Liver (tissue), 7 donors: ENCODE measurements at regions not wholly inside any gene's neighbourhood (a gene's known extent, or its start where the extent isn't known, plus 50 kb on each side); places are given as distances from the start of the nearest gene placed in this dataset.
"Not testable (repeated sequence)": the region's sequence is repeated elsewhere in the genome, so short reads cannot be mapped to it uniquely, and the experiment has no call there.

Experiments used
- DNase-seq: peaks from one replicate; pipeline ENCODE4 v3.0.0-alpha.2; 2017; ENCODE audit warnings: low spot score
- H3K27ac ChIP-seq, 2 donors: one replicate each; pipeline ENCODE4 v1.7.0; 2013; ENCODE audit warnings: inconsistent platforms in 2 of 2, low read length in 2 of 2, control low read depth in 1 of 2, low read depth in 1 of 2, mild to moderate bottlenecking in 1 of 2
- H3K27me3 ChIP-seq, 4 donors: one replicate each; pipeline versions ENCODE4 v1.6.1 to v1.7.0; 2013; ENCODE audit warnings: low read length in 3 of 4, inconsistent platforms in 1 of 4, mild to moderate bottlenecking in 1 of 4, moderate library complexity in 1 of 4; ENCODE audit not compliant: control insufficient read depth in 4 of 4, insufficient read depth in 4 of 4
- H3K36me3 ChIP-seq, 4 donors: one replicate each; pipeline versions ENCODE4 v1.6.1 to v1.7.0; 2013; ENCODE audit warnings: low read length in 3 of 4, mild to moderate bottlenecking in 3 of 4, low read depth in 1 of 4, moderate library complexity in 1 of 4; ENCODE audit not compliant: control insufficient read depth in 4 of 4, insufficient read depth in 3 of 4
- H3K4me1 ChIP-seq, 4 donors: one replicate each; pipeline versions ENCODE4 v1.6.1 to v1.7.0; 2013; ENCODE audit warnings: low read length in 3 of 4, mild to moderate bottlenecking in 3 of 4, moderate library complexity in 1 of 4; ENCODE audit not compliant: control insufficient read depth in 4 of 4, insufficient read depth in 4 of 4
- H3K4me3 ChIP-seq, 3 donors: one replicate each; pipeline versions ENCODE4 v1.6.1 to v1.7.0; 2013; ENCODE audit warnings: low read length in 3 of 3, control low read depth in 1 of 3, low read depth in 1 of 3, mild to moderate bottlenecking in 1 of 3
- H3K9ac ChIP-seq, 2 donors: one replicate each; pipeline ENCODE4 v1.7.0; 2013; ENCODE audit warnings: low read length in 2 of 2, mild to moderate bottlenecking in 2 of 2, moderate library complexity in 2 of 2, control low read depth in 1 of 2, low read depth in 1 of 2
- H3K9me3 ChIP-seq, 4 donors: one replicate each; pipeline versions ENCODE4 v1.6.1 to v1.7.0; 2013; ENCODE audit warnings: low read length in 3 of 4; ENCODE audit not compliant: control insufficient read depth in 4 of 4
- EGR1 ChIP-seq, 2 donors: IDR thresholded peaks; 2 replicates each; pipeline ENCODE4 v1.6.1; 2016 to 2018; ENCODE audit warnings: antibody characterized with exemption in 2 of 2, low read depth in 2 of 2
- FOXA1 ChIP-seq: IDR thresholded peaks from 2 replicates; pipeline ENCODE4 v1.6.1; 2016; ENCODE audit warnings: antibody characterized with exemption
- FOXA2 ChIP-seq: IDR thresholded peaks from 2 replicates; pipeline ENCODE4 v1.6.1; 2016; ENCODE audit warnings: antibody characterized with exemption
- GABPA ChIP-seq, 2 donors: IDR thresholded peaks in 1 of 2; conservative IDR thresholded peaks in 1 of 2; 2 replicates each; pipeline ENCODE4 v1.6.1; 2016; ENCODE audit warnings: antibody characterized with exemption in 2 of 2, mild to moderate bottlenecking in 1 of 2, moderate library complexity in 1 of 2
- HNF4A ChIP-seq, 2 donors: conservative IDR thresholded peaks; 2 replicates each; pipeline ENCODE4 v1.6.1; 2016; ENCODE audit warnings: antibody characterized with exemption in 2 of 2, mild to moderate bottlenecking in 2 of 2
- JUND ChIP-seq, 2 donors: IDR thresholded peaks; 2 replicates each; pipeline ENCODE4 v1.6.1; 2016; ENCODE audit warnings: antibody characterized with exemption in 2 of 2
- MAX ChIP-seq: IDR thresholded peaks from 2 replicates; pipeline ENCODE4 v1.6.1; 2016; ENCODE audit warnings: antibody characterized with exemption
- NR2F2 ChIP-seq: IDR thresholded peaks from 2 replicates; pipeline ENCODE4 v1.6.1; 2016; ENCODE audit warnings: antibody characterized with exemption
- RAD21 ChIP-seq, 2 donors: IDR thresholded peaks; 2 replicates each; pipeline ENCODE4 v1.6.1; 2016; ENCODE audit warnings: antibody characterized with exemption in 2 of 2, mild to moderate bottlenecking in 2 of 2
- REST ChIP-seq: IDR thresholded peaks from 2 replicates; pipeline ENCODE4 v1.6.1; 2016; ENCODE audit warnings: antibody characterized with exemption, mild to moderate bottlenecking
- TAF1 ChIP-seq: conservative IDR thresholded peaks from 2 replicates; pipeline ENCODE4 v1.6.1; 2016; ENCODE audit warnings: antibody characterized with exemption, mild to moderate bottlenecking
- YY1 ChIP-seq: IDR thresholded peaks from 2 replicates; pipeline ENCODE4 v1.6.1; 2016; ENCODE audit warnings: antibody characterized with exemption, mild to moderate bottlenecking
- WGBS: extraction: QIAGEN DNeasy Blood & Tissue Kit; methylation state at CpG from one replicate; pipeline ENCODE4 v1.1.7; 2013; 5-methylcytosine and 5-hydroxymethylcytosine counted together
- TF ChIP-seq, protein P1 (sequence below): IDR thresholded peaks from 2 replicates; pipeline ENCODE4 v1.6.1; 2016; ENCODE audit warnings: antibody characterized with exemption
- donor health status: healthy.
- donor health status: healthy.
- donor health status: healthy.
- donor health status: healthy.

DNA sequence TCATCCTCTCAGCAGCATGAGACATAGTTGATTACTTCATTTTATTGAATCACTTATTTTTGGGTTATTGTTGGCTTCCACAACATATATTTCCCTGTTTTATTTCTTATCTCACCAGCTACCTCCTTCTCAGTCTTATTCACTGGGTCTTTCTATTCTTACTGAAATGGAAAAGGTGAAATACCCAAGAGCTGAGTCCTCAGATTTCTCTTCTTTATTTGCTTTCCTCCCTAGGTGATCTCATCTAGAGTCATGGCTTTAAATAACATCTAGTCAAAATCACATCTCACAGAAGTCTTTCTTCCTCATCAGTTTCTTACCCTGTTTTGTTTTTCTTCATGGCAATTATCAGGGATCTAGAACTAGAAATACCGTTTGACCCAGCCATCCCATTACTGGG, 105.0 kb upstream of the RBBP8 start (continued):
- no peak for TF ChIP-seq EGR1 (IDR thresholded peaks at IDR 0.05; ENCODE audit: low read depth in 2 of 2)
- TF ChIP-seq RAD21 (IDR thresholded peaks at IDR 0.05) = no peak

DNA sequence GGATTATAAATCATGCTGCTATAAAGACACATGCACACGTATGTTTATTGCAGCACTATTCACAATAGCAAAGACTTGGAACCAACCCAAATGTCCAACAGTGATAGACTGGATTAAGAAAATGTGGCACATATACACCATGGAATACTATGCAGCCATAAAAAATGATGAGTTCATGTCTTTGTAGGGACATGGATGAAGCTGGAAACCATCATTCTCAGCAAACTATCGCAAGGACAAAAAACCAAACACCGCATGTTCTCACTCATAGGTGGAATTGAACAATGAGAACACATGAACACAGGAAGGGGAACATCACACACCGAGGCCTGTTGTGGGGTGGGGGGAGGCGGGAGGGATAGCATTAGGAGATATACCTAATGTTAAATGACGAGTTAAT, 104.5 kb upstream of the RBBP8 start:
- H3K9ac ChIP-seq, H3K27me3 ChIP-seq, H3K4me3 ChIP-seq, DNase-seq, H3K36me3 ChIP-seq, H3K9me3 ChIP-seq, H3K27ac ChIP-seq, H3K4me1 ChIP-seq: not testable (repeated sequence)
- WGBS = 91% methylated on average over 5 of the region's 6 CpGs

- no peak overlapping the region for H3K9ac ChIP-seq
- no peaks in the 10 kb centered on the region for H3K27me3 ChIP-seq
- WGBS = 86% methylated on average over 2 of the region's 2 CpGs
- no peak overlapping the region for H3K27ac ChIP-seq
- TF ChIP-seq EGR1 (IDR thresholded peaks at IDR 0.05; ENCODE audit: low read depth in 2 of 2) (no peak), JUND (IDR thresholded peaks at IDR 0.05) (no peak), HNF4A (conservative IDR thresholded peaks at IDR 0.05) (no peak), GABPA (IDR thresholded peaks at IDR 0.05 in 1 of 2, conservative IDR thresholded peaks at IDR 0.05 in 1 of 2) (no peak), REST (no peak), FOXA2 (no peak)
- TF ChIP-seq, protein P1, sequence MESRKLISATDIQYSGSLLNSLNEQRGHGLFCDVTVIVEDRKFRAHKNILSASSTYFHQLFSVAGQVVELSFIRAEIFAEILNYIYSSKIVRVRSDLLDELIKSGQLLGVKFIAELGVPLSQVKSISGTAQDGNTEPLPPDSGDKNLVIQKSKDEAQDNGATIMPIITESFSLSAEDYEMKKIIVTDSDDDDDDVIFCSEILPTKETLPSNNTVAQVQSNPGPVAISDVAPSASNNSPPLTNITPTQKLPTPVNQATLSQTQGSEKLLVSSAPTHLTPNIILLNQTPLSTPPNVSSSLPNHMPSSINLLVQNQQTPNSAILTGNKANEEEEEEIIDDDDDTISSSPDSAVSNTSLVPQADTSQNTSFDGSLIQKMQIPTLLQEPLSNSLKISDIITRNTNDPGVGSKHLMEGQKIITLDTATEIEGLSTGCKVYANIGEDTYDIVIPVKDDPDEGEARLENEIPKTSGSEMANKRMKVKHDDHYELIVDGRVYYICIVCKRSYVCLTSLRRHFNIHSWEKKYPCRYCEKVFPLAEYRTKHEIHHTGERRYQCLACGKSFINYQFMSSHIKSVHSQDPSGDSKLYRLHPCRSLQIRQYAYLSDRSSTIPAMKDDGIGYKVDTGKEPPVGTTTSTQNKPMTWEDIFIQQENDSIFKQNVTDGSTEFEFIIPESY = no peak
- no peaks in the 10 kb centered on the region for H3K4me1 ChIP-seq
- no peak overlapping the region for H3K4me3 ChIP-seq
- H3K36me3 ChIP-seq = no peaks in the 10 kb centered on the region
- DNase-seq = no peak
- no peaks in the 10 kb centered on the region for H3K9me3 ChIP-seq
Observed at GRCh38 chr18:22829781-22830180, 103.3 kb upstream of the RBBP8 start.

- H3K27ac ChIP-seq = no peak overlapping the region
- no peaks in the 10 kb centered on the region for H3K27me3 ChIP-seq
- no peak overlapping the region for H3K9ac ChIP-seq
- 96% methylated on average over 1 of the region's 1 CpG for WGBS
- no peaks in the 10 kb centered on the region for H3K36me3 ChIP-seq
- DNase-seq = no peak
- no peaks in the 10 kb centered on the region for H3K4me1 ChIP-seq
- H3K9me3 ChIP-seq = no peaks in the 10 kb centered on the region
- H3K4me3 ChIP-seq = no peak overlapping the region
- TF ChIP-seq FOXA1 (no peak), RAD21 (IDR thresholded peaks at IDR 0.05) (no peak), TAF1 (no peak), HNF4A (conservative IDR thresholded peaks at IDR 0.05) (no peak), NR2F2 (no peak), YY1 (no peak), REST (no peak), FOXA2 (no peak), MAX (no peak), GABPA (IDR thresholded peaks at IDR 0.05 in 1 of 2, conservative IDR thresholded peaks at IDR 0.05 in 1 of 2) (no peak)
- TF ChIP-seq, protein P1 = no peak
Observed at GRCh38 chr18:22830511-22830910, 102.6 kb upstream of the RBBP8 start.
